ENCODE measurements at regions not wholly inside any gene's neighbourhood (a gene's known extent, or its start where the extent isn't known, plus 50 kb on each side); places are given as distances from the start of the nearest gene placed in this dataset.
"Not testable (repeated sequence)": the region's sequence is repeated elsewhere in the genome, so short reads cannot be mapped to it uniquely, and the experiment has no call there.

GRCh38 chr10:2800178-2800577 is 267.2 kb upstream of the PFKP start:
- H3K36me3 Mint-ChIP-seq = no peaks in the 10 kb centered on the region
- H3K27ac Mint-ChIP-seq = no peak overlapping the region
- peaks cover 7% of the 10 kb centered on the region for H3K27me3 Mint-ChIP-seq
- H3K9me3 Mint-ChIP-seq = peaks cover 15% of the 10 kb centered on the region
- H3K4me3 Mint-ChIP-seq = no peak overlapping the region
- H3K4me1 Mint-ChIP-seq = no peaks in the 10 kb centered on the region

GRCh38 chr10:2798336-2799022 is 268.9 kb upstream of the PFKP start:
- Mint-ChIP-seq H3K27ac (no peak overlapping the region), H3K9me3 (peaks cover 24% of the 10 kb centered on the region), H3K4me3 (no peak overlapping the region), H3K27me3 (peaks cover 7% of the 10 kb centered on the region), H3K4me1 (no peaks in the 10 kb centered on the region), H3K36me3 (no peaks in the 10 kb centered on the region)

- H3K27ac Mint-ChIP-seq = no peak overlapping the region
- H3K27me3 Mint-ChIP-seq = peaks cover 10% of the 10 kb centered on the region
- H3K4me3 Mint-ChIP-seq = no peak overlapping the region
- no peaks in the 10 kb centered on the region for H3K36me3 Mint-ChIP-seq
- peaks cover 3% of the 10 kb centered on the region for H3K4me1 Mint-ChIP-seq
- peaks cover 20% of the 10 kb centered on the region for H3K9me3 Mint-ChIP-seq
These were observed 275.4 kb upstream of the PFKP start for GRCh38 chr10:2791774-2792443.

GRCh38 chr10:2790396-2791188 is 276.8 kb upstream of the PFKP start:
- no peak overlapping the region for H3K27ac Mint-ChIP-seq
- no peaks in the 10 kb centered on the region for H3K36me3 Mint-ChIP-seq
- H3K9me3 Mint-ChIP-seq = peaks cover 13% of the 10 kb centered on the region
- H3K4me1 Mint-ChIP-seq = peaks cover 3% of the 10 kb centered on the region
- H3K4me3 Mint-ChIP-seq = no peak overlapping the region
- peaks cover 10% of the 10 kb centered on the region for H3K27me3 Mint-ChIP-seq

- H3K4me1 Mint-ChIP-seq = no peaks in the 10 kb centered on the region
- H3K9me3 Mint-ChIP-seq = no peaks in the 10 kb centered on the region
- H3K27ac Mint-ChIP-seq = no peak overlapping the region
- no peaks in the 10 kb centered on the region for H3K36me3 Mint-ChIP-seq
- H3K27me3 Mint-ChIP-seq = peaks cover 22% of the 10 kb centered on the region
- H3K4me3 Mint-ChIP-seq = no peak overlapping the region
These were observed 281.1 kb upstream of the PFKP start for GRCh38 chr10:2786251-2786650.

GRCh38 chr10:2784766-2785165 is 282.6 kb upstream of the PFKP start:
- Mint-ChIP-seq H3K27me3 (peaks cover 24% of the 10 kb centered on the region), H3K9me3 (no peaks in the 10 kb centered on the region), H3K36me3 (no peaks in the 10 kb centered on the region), H3K27ac (no peak overlapping the region), H3K4me1 (no peaks in the 10 kb centered on the region), H3K4me3 (no peak overlapping the region)

- peaks cover 21% of the 10 kb centered on the region for H3K27me3 Mint-ChIP-seq
- no peak overlapping the region for H3K4me3 Mint-ChIP-seq
- H3K36me3 Mint-ChIP-seq = no peaks in the 10 kb centered on the region
- no peak overlapping the region for H3K27ac Mint-ChIP-seq
- no peaks in the 10 kb centered on the region for H3K4me1 Mint-ChIP-seq
- H3K9me3 Mint-ChIP-seq = no peaks in the 10 kb centered on the region
These were observed 284.4 kb upstream of the PFKP start for GRCh38 chr10:2782950-2783349.

GRCh38 chr10:2782265-2782664 is 285.1 kb upstream of the PFKP start:
- Mint-ChIP-seq H3K27me3 (peaks cover 18% of the 10 kb centered on the region), H3K27ac (no peak overlapping the region), H3K4me1 (no peaks in the 10 kb centered on the region), H3K36me3 (no peaks in the 10 kb centered on the region), H3K4me3 (no peak overlapping the region), H3K9me3 (no peaks in the 10 kb centered on the region)

GRCh38 chr10:2777666-2778355 is 289.5 kb upstream of the PFKP start:
- no peaks in the 10 kb centered on the region for H3K36me3 Mint-ChIP-seq
- no peak overlapping the region for H3K4me3 Mint-ChIP-seq
- H3K27me3 Mint-ChIP-seq = peaks cover 7% of the 10 kb centered on the region
- H3K27ac Mint-ChIP-seq = no peak overlapping the region
- no peaks in the 10 kb centered on the region for H3K4me1 Mint-ChIP-seq
- no peaks in the 10 kb centered on the region for H3K9me3 Mint-ChIP-seq

GRCh38 chr10:2772816-2773631 is 294.3 kb upstream of the PFKP start:
- no peak overlapping the region for H3K4me3 Mint-ChIP-seq
- no peaks in the 10 kb centered on the region for H3K4me1 Mint-ChIP-seq
- no peak overlapping the region for H3K27ac Mint-ChIP-seq
- no peaks in the 10 kb centered on the region for H3K36me3 Mint-ChIP-seq
- peaks cover 2% of the 10 kb centered on the region for H3K27me3 Mint-ChIP-seq
- no peaks in the 10 kb centered on the region for H3K9me3 Mint-ChIP-seq

- Mint-ChIP-seq H3K9me3 (no peaks in the 10 kb centered on the region), H3K27ac (no peak overlapping the region), H3K4me1 (no peaks in the 10 kb centered on the region), H3K4me3 (no peak overlapping the region), H3K36me3 (no peaks in the 10 kb centered on the region), H3K27me3 (peaks cover 3% of the 10 kb centered on the region)
These were observed 295.2 kb upstream of the PFKP start for GRCh38 chr10:2772135-2772534.

GRCh38 chr10:2767293-2767692 is 300.1 kb upstream of the PFKP start:
- not testable (repeated sequence) for H3K36me3 Mint-ChIP-seq, H3K4me1 Mint-ChIP-seq, H3K9me3 Mint-ChIP-seq, H3K27ac Mint-ChIP-seq, H3K4me3 Mint-ChIP-seq
- peaks cover 13% of the 10 kb centered on the region for H3K27me3 Mint-ChIP-seq

- no peaks in the 10 kb centered on the region for H3K9me3 Mint-ChIP-seq
- H3K4me3 Mint-ChIP-seq = no peak overlapping the region
- no peaks in the 10 kb centered on the region for H3K4me1 Mint-ChIP-seq
- no peak overlapping the region for H3K27ac Mint-ChIP-seq
- H3K36me3 Mint-ChIP-seq = no peaks in the 10 kb centered on the region
- H3K27me3 Mint-ChIP-seq = peaks cover 14% of the 10 kb centered on the region
These were observed 305.4 kb upstream of the PFKP start for GRCh38 chr10:2761971-2762370.

- Mint-ChIP-seq H3K4me1 (no peaks in the 10 kb centered on the region), H3K36me3 (no peaks in the 10 kb centered on the region), H3K4me3 (no peak overlapping the region)
These were observed 306.0 kb upstream of the PFKP start for GRCh38 chr10:2761311-2761710.

GRCh38 chr10:2760736-2761135 is 306.6 kb upstream of the PFKP start:
- no peaks in the 10 kb centered on the region for H3K36me3 Mint-ChIP-seq
- no peaks in the 10 kb centered on the region for H3K4me1 Mint-ChIP-seq
- no peak overlapping the region for H3K4me3 Mint-ChIP-seq

More at GRCh38 chr10:2761311-2761710, 306.0 kb upstream of the PFKP start:
- H3K9me3 Mint-ChIP-seq = no peaks in the 10 kb centered on the region
- no peak overlapping the region for H3K27ac Mint-ChIP-seq
- H3K27me3 Mint-ChIP-seq = peaks cover 14% of the 10 kb centered on the region

More at GRCh38 chr10:2760736-2761135, 306.6 kb upstream of the PFKP start:
- Mint-ChIP-seq H3K27me3 (peaks cover 14% of the 10 kb centered on the region), H3K27ac (no peak overlapping the region), H3K9me3 (no peaks in the 10 kb centered on the region)

All from activated naive CD4-positive, alpha-beta T cell treated with anti-CD3 and anti-CD28 coated beads, Interleukin-2, amount 50 U/mL, for 24 hours (primary cell).